ENCODE measurements at regions not wholly inside any gene's neighbourhood (a gene's known extent, or its start where the extent isn't known, plus 50 kb on each side); places are given as distances from the start of the nearest gene placed in this dataset.

GRCh38 chr21:16162953-16163352, 433.2 kb downstream of the USP25 start:
- no peak overlapping the region for H3K4me3 ChIP-seq (ENCODE audit: control insufficient read depth in 1 of 7, extremely low read depth in 1 of 7, insufficient read depth in 4 of 7, low read depth in 2 of 7, low read length in 6 of 7)
- no CpG with 5 or more reads among the region's 2 CpGs for WGBS (ENCODE audit: insufficient coverage)
- ChIA-PET CTCF (interaction anchor here (0.8 kb wide), 1 partner anchor 10 kb away, joined by 4 read pairs; no protein-coding TSS in a partner anchor), POLR2A (no interaction called here)
- no peaks in the 10 kb centered on the region for H3K27me3 ChIP-seq (replicated peaks in 2 of 5; ENCODE audit: control insufficient read depth in 4 of 5, insufficient read depth in 5 of 5, low read length in 4 of 5)
- no peak for DNase-seq
- no peaks in the 10 kb centered on the region for H3K9me3 ChIP-seq (ENCODE audit: control extremely low read depth in 1 of 5, control insufficient read depth in 4 of 5, insufficient read depth in 2 of 5, low read depth in 1 of 5, low read length in 4 of 5)
- no peaks in the 10 kb centered on the region for H3K4me1 ChIP-seq (ENCODE audit: control extremely low read depth in 1 of 4, control insufficient read depth in 4 of 4, insufficient read depth in 4 of 4, low read length in 3 of 4)
- H3K27ac ChIP-seq (ENCODE audit: insufficient read depth in 1 of 2, low read depth in 1 of 2, low read length in 2 of 2, poor library complexity in 1 of 2, severe bottlenecking in 2 of 2) = no peak overlapping the region
- H3K36me3 ChIP-seq (ENCODE audit: control insufficient read depth in 4 of 4, insufficient read depth in 4 of 4, low read length in 3 of 4) = no peaks in the 10 kb centered on the region

- Histone ChIP-seq H3K27me3 (replicated peaks in 2 of 5; ENCODE audit: control insufficient read depth in 4 of 5, insufficient read depth in 5 of 5, low read length in 4 of 5) (no peaks in the 10 kb centered on the region), H3K27ac (ENCODE audit: insufficient read depth in 1 of 2, low read depth in 1 of 2, low read length in 2 of 2, poor library complexity in 1 of 2, severe bottlenecking in 2 of 2) (no peak overlapping the region), H3K9me3 (ENCODE audit: control extremely low read depth in 1 of 5, control insufficient read depth in 4 of 5, insufficient read depth in 2 of 5, low read depth in 1 of 5, low read length in 4 of 5) (no peaks in the 10 kb centered on the region), H3K36me3 (ENCODE audit: control insufficient read depth in 4 of 4, insufficient read depth in 4 of 4, low read length in 3 of 4) (no peaks in the 10 kb centered on the region), H3K4me1 (ENCODE audit: control extremely low read depth in 1 of 4, control insufficient read depth in 4 of 4, insufficient read depth in 4 of 4, low read length in 3 of 4) (no peaks in the 10 kb centered on the region), H3K4me3 (ENCODE audit: control insufficient read depth in 1 of 7, extremely low read depth in 1 of 7, insufficient read depth in 4 of 7, low read depth in 2 of 7, low read length in 6 of 7) (no peak overlapping the region)
- DNase-seq = no peak
- ChIA-PET CTCF (no interaction called here), POLR2A (no interaction called here)
- 86% methylated on average over 2 of the region's 4 CpGs for WGBS (ENCODE audit: insufficient coverage)
Observed at GRCh38 chr21:16169102-16169511, 439.3 kb downstream of the USP25 start.

- Histone ChIP-seq H3K4me3 (ENCODE audit: control insufficient read depth in 1 of 7, extremely low read depth in 1 of 7, insufficient read depth in 4 of 7, low read depth in 2 of 7, low read length in 6 of 7) (no peak overlapping the region), H3K36me3 (ENCODE audit: control insufficient read depth in 4 of 4, insufficient read depth in 4 of 4, low read length in 3 of 4) (no peaks in the 10 kb centered on the region), H3K9me3 (ENCODE audit: control extremely low read depth in 1 of 5, control insufficient read depth in 4 of 5, insufficient read depth in 2 of 5, low read depth in 1 of 5, low read length in 4 of 5) (no peaks in the 10 kb centered on the region), H3K4me1 (ENCODE audit: control extremely low read depth in 1 of 4, control insufficient read depth in 4 of 4, insufficient read depth in 4 of 4, low read length in 3 of 4) (no peaks in the 10 kb centered on the region), H3K27ac (ENCODE audit: insufficient read depth in 1 of 2, low read depth in 1 of 2, low read length in 2 of 2, poor library complexity in 1 of 2, severe bottlenecking in 2 of 2) (no peak overlapping the region), H3K27me3 (replicated peaks in 2 of 5; ENCODE audit: control insufficient read depth in 4 of 5, insufficient read depth in 5 of 5, low read length in 4 of 5) (no peaks in the 10 kb centered on the region)
- WGBS (ENCODE audit: insufficient coverage) = no CpG with 5 or more reads among the region's 1 CpG
- ChIA-PET POLR2A (no interaction called here), CTCF (no interaction called here)
- DNase-seq = no peak
Observed at GRCh38 chr21:16169779-16170178, 440.0 kb downstream of the USP25 start.

GRCh38 chr21:16176570-16176969, 446.8 kb downstream of the USP25 start:
- CTCF ChIA-PET = interaction anchor here (1.1 kb wide), 1 partner anchor 10 kb away, joined by 5 read pairs; no protein-coding TSS in a partner anchor
- POLR2A ChIA-PET = no interaction called here
- H3K36me3 ChIP-seq (ENCODE audit: control insufficient read depth in 4 of 4, insufficient read depth in 4 of 4, low read length in 3 of 4) = no peaks in the 10 kb centered on the region
- H3K9me3 ChIP-seq (ENCODE audit: control extremely low read depth in 1 of 5, control insufficient read depth in 4 of 5, insufficient read depth in 2 of 5, low read depth in 1 of 5, low read length in 4 of 5) = no peaks in the 10 kb centered on the region
- H3K4me3 ChIP-seq (ENCODE audit: control insufficient read depth in 1 of 7, extremely low read depth in 1 of 7, insufficient read depth in 4 of 7, low read depth in 2 of 7, low read length in 6 of 7) = no peak overlapping the region
- no peaks in the 10 kb centered on the region for H3K27me3 ChIP-seq (replicated peaks in 2 of 5; ENCODE audit: control insufficient read depth in 4 of 5, insufficient read depth in 5 of 5, low read length in 4 of 5)
- peaks cover 9 to 20% (median 15%) of the 10 kb centered on the region in 4 experiments for H3K4me1 ChIP-seq (ENCODE audit: control extremely low read depth in 1 of 4, control insufficient read depth in 4 of 4, insufficient read depth in 4 of 4, low read length in 3 of 4)
- DNase-seq = no peak
- no peak overlapping the region for H3K27ac ChIP-seq (ENCODE audit: insufficient read depth in 1 of 2, low read depth in 1 of 2, low read length in 2 of 2, poor library complexity in 1 of 2, severe bottlenecking in 2 of 2)

GRCh38 chr21:16177532-16177931, 447.8 kb downstream of the USP25 start:
- CTCF ChIA-PET = interaction anchor here (1.1 kb wide), 1 partner anchor 9 kb away, joined by 5 read pairs; no protein-coding TSS in a partner anchor
- DNase-seq = no peak
- Histone ChIP-seq H3K4me1 (ENCODE audit: control extremely low read depth in 1 of 4, control insufficient read depth in 4 of 4, insufficient read depth in 4 of 4, low read length in 3 of 4) (peaks cover 9 to 23% (median 15%) of the 10 kb centered on the region in 4 experiments), H3K36me3 (ENCODE audit: control insufficient read depth in 4 of 4, insufficient read depth in 4 of 4, low read length in 3 of 4) (no peaks in the 10 kb centered on the region), H3K27me3 (replicated peaks in 2 of 5; ENCODE audit: control insufficient read depth in 4 of 5, insufficient read depth in 5 of 5, low read length in 4 of 5) (no peaks in the 10 kb centered on the region), H3K4me3 (ENCODE audit: control insufficient read depth in 1 of 7, extremely low read depth in 1 of 7, insufficient read depth in 4 of 7, low read depth in 2 of 7, low read length in 6 of 7) (no peak overlapping the region), H3K27ac (ENCODE audit: insufficient read depth in 1 of 2, low read depth in 1 of 2, low read length in 2 of 2, poor library complexity in 1 of 2, severe bottlenecking in 2 of 2) (no peak overlapping the region), H3K9me3 (ENCODE audit: control extremely low read depth in 1 of 5, control insufficient read depth in 4 of 5, insufficient read depth in 2 of 5, low read depth in 1 of 5, low read length in 4 of 5) (no peaks in the 10 kb centered on the region)
- no CpG with 5 or more reads among the region's 3 CpGs for WGBS (ENCODE audit: insufficient coverage)
- POLR2A ChIA-PET = no interaction called here

- Histone ChIP-seq H3K4me1 (ENCODE audit: control extremely low read depth in 1 of 4, control insufficient read depth in 4 of 4, insufficient read depth in 4 of 4, low read length in 3 of 4) (peaks cover 9 to 23% (median 15%) of the 10 kb centered on the region in 4 experiments), H3K9me3 (ENCODE audit: control extremely low read depth in 1 of 5, control insufficient read depth in 4 of 5, insufficient read depth in 2 of 5, low read depth in 1 of 5, low read length in 4 of 5) (no peaks in the 10 kb centered on the region), H3K36me3 (ENCODE audit: control insufficient read depth in 4 of 4, insufficient read depth in 4 of 4, low read length in 3 of 4) (no peaks in the 10 kb centered on the region), H3K27me3 (replicated peaks in 2 of 5; ENCODE audit: control insufficient read depth in 4 of 5, insufficient read depth in 5 of 5, low read length in 4 of 5) (no peaks in the 10 kb centered on the region), H3K4me3 (ENCODE audit: control insufficient read depth in 1 of 7, extremely low read depth in 1 of 7, insufficient read depth in 4 of 7, low read depth in 2 of 7, low read length in 6 of 7) (peak overlapping the region in 5 of 7 experiments; percentile 13 to 53 (median 16)), H3K27ac (ENCODE audit: insufficient read depth in 1 of 2, low read depth in 1 of 2, low read length in 2 of 2, poor library complexity in 1 of 2, severe bottlenecking in 2 of 2) (peak overlapping the region in 1 of 2 experiments; percentile 57)
- WGBS (ENCODE audit: insufficient coverage) = no CpG with 5 or more reads among the region's 3 CpGs
- peak in 2 of 3 donors; percentile 61 to 74 for DNase-seq
- ChIA-PET CTCF (interaction anchor here (0.9 to 2.9 kb wide), 6 partner anchors 12 to 150 kb away, joined by 3 to 10 read pairs (median 4); no protein-coding TSS in a partner anchor), POLR2A (interaction anchor here (0.6 kb wide), 1 partner anchor 23 kb away, joined by 3 read pairs; no protein-coding TSS in a partner anchor)
Observed at GRCh38 chr21:16179773-16180172, 450.0 kb downstream of the USP25 start.

- Histone ChIP-seq H3K27me3 (replicated peaks in 2 of 5; ENCODE audit: control insufficient read depth in 4 of 5, insufficient read depth in 5 of 5, low read length in 4 of 5) (no peaks in the 10 kb centered on the region), H3K36me3 (ENCODE audit: control insufficient read depth in 4 of 4, insufficient read depth in 4 of 4, low read length in 3 of 4) (no peaks in the 10 kb centered on the region), H3K4me3 (ENCODE audit: control insufficient read depth in 1 of 7, extremely low read depth in 1 of 7, insufficient read depth in 4 of 7, low read depth in 2 of 7, low read length in 6 of 7) (peak overlapping the region in 3 of 7 experiments; percentile 5 to 51 (median 34)), H3K27ac (ENCODE audit: insufficient read depth in 1 of 2, low read depth in 1 of 2, low read length in 2 of 2, poor library complexity in 1 of 2, severe bottlenecking in 2 of 2) (peak overlapping the region in 1 of 2 experiments; percentile 57), H3K4me1 (ENCODE audit: control extremely low read depth in 1 of 4, control insufficient read depth in 4 of 4, insufficient read depth in 4 of 4, low read length in 3 of 4) (peaks cover 9 to 23% (median 15%) of the 10 kb centered on the region in 4 experiments), H3K9me3 (ENCODE audit: control extremely low read depth in 1 of 5, control insufficient read depth in 4 of 5, insufficient read depth in 2 of 5, low read depth in 1 of 5, low read length in 4 of 5) (no peaks in the 10 kb centered on the region)
- DNase-seq = no peak
- ChIA-PET POLR2A (no interaction called here), CTCF (interaction anchor here (0.9 to 2.9 kb wide), 6 partner anchors 13 to 149 kb away, joined by 3 to 10 read pairs (median 4); no protein-coding TSS in a partner anchor)
- 50% methylated on average over 2 of the region's 3 CpGs for WGBS (ENCODE audit: insufficient coverage)
Observed at GRCh38 chr21:16180614-16181013, 450.8 kb downstream of the USP25 start.
